RPMI8226 (cell line): ENCODE measurements at regions not wholly inside any gene's neighbourhood (a gene's known extent, or its start where the extent isn't known, plus 50 kb on each side); places are given as distances from the start of the nearest gene placed in this dataset.
A peak's percentile ranks its signal among the peaks of the same experiment; 100 is the strongest.
"Not testable (repeated sequence)": the region's sequence is repeated elsewhere in the genome, so short reads cannot be mapped to it uniquely, and the experiment has no call there.

Source experiments
- DNase-seq: peaks from one replicate; pipeline ENCODE4 v3.0.0-alpha.2; 2015

GRCh38 chr6:3546121-3546520, 89.3 kb upstream of the SLC22A23 start:
- DNase-seq = no peak

- no peak for DNase-seq
Observed at GRCh38 chr6:3545156-3545555, 88.3 kb upstream of the SLC22A23 start.

- peak; percentile 28 for DNase-seq
Observed at GRCh38 chr6:3542032-3542640, 85.3 kb upstream of the SLC22A23 start.

- DNase-seq = peak; percentile 71
Observed at GRCh38 chr6:3541006-3541585, 84.2 kb upstream of the SLC22A23 start.

- DNase-seq = peak; percentile 41
Observed at GRCh38 chr6:3540253-3540820, 83.5 kb upstream of the SLC22A23 start.

- DNase-seq = no peak
Observed at GRCh38 chr6:3538536-3538935, 81.7 kb upstream of the SLC22A23 start.

GRCh38 chr6:3536901-3537300, 80.1 kb upstream of the SLC22A23 start:
- DNase-seq = no peak

- DNase-seq = no peak
Observed at GRCh38 chr6:3535776-3536435, 79.1 kb upstream of the SLC22A23 start.

GRCh38 chr6:3535033-3535775, 78.4 kb upstream of the SLC22A23 start:
- no peak for DNase-seq

- no peak for DNase-seq
Observed at GRCh38 chr6:3534599-3534998, 77.7 kb upstream of the SLC22A23 start.

GRCh38 chr6:3533981-3534380, 77.1 kb upstream of the SLC22A23 start:
- DNase-seq = no peak

- no peak for DNase-seq
Observed at GRCh38 chr6:3532296-3532916, 75.6 kb upstream of the SLC22A23 start.

- DNase-seq = no peak
Observed at GRCh38 chr6:3531481-3531880, 74.6 kb upstream of the SLC22A23 start.

- DNase-seq = no peak
Observed at GRCh38 chr6:3530515-3530914, 73.7 kb upstream of the SLC22A23 start.

- no peak for DNase-seq
Observed at GRCh38 chr6:3529721-3530120, 72.9 kb upstream of the SLC22A23 start.

- no peak for DNase-seq
Observed at GRCh38 chr6:3529232-3529631, 72.4 kb upstream of the SLC22A23 start.

GRCh38 chr6:3528081-3528671, 71.3 kb upstream of the SLC22A23 start:
- not testable (repeated sequence) for DNase-seq

- no peak for DNase-seq
Observed at GRCh38 chr6:3527651-3527977, 70.8 kb upstream of the SLC22A23 start.

GRCh38 chr6:3526962-3527650, 70.3 kb upstream of the SLC22A23 start:
- no peak for DNase-seq

- DNase-seq = no peak
Observed at GRCh38 chr6:3525915-3526314, 69.1 kb upstream of the SLC22A23 start.

GRCh38 chr6:3524456-3524855, 67.6 kb upstream of the SLC22A23 start:
- DNase-seq = no peak

- no peak for DNase-seq
Observed at GRCh38 chr6:3523966-3524365, 67.1 kb upstream of the SLC22A23 start.
